Smooth muscle cell (in vitro differentiated cells): ENCODE measurements at regions not wholly inside any gene's neighbourhood (a gene's known extent, or its start where the extent isn't known, plus 50 kb on each side); places are given as distances from the start of the nearest gene placed in this dataset.
A peak's percentile ranks its signal among the peaks of the same experiment; 100 is the strongest.
"Not testable (repeated sequence)": the region's sequence is repeated elsewhere in the genome, so short reads cannot be mapped to it uniquely, and the experiment has no call there.

Experiments used
- DNase-seq: peaks from one replicate; lab custom pipeline; 2025; ENCODE audit not compliant: unreplicated experiment; lab: John Stamatoyannopoulos, UW
- H2AFZ ChIP-seq: fragments of 200-600 bp; sonication (generic); 2 replicates; pipeline ENCODE4 v1.6.0; 2016; ENCODE audit warnings: antibody characterized with exemption, low read depth, mild to moderate bottlenecking
- H3F3A ChIP-seq: fragments of 200-600 bp; sonication (generic); 2 replicates; pipeline ENCODE4 v1.6.0; 2017; ENCODE audit warnings: antibody characterized with exemption, low read depth
- H3K27ac ChIP-seq: fragments of 200-600 bp; sonication (generic); 2 replicates; pipeline ENCODE4 v1.5.1; 2016; ENCODE audit warnings: low read depth, mild to moderate bottlenecking
- H3K27me3 ChIP-seq: fragments of 200-600 bp; sonication (generic); 2 replicates; pipeline ENCODE4 v1.6.1; 2016; ENCODE audit warnings: low read depth, mild to moderate bottlenecking
- H3K36me3 ChIP-seq: fragments of 200-600 bp; sonication (generic); 2 replicates; pipeline ENCODE4 v1.5.1; 2016; ENCODE audit warnings: low read depth
- H3K4me1 ChIP-seq: fragments of 200-600 bp; sonication (generic); 2 replicates; pipeline ENCODE4 v1.5.1; 2016; ENCODE audit warnings: low read depth
- H3K4me2 ChIP-seq: fragments of 200-600 bp; sonication (generic); 2 replicates; pipeline ENCODE4 v1.6.0; 2016; ENCODE audit warnings: mild to moderate bottlenecking
- H3K4me3 ChIP-seq: fragments of 200-600 bp; sonication (generic); 2 replicates; pipeline ENCODE4 v1.5.1; 2016; ENCODE audit warnings: mild to moderate bottlenecking
- H3K79me2 ChIP-seq: fragments of 200-600 bp; sonication (generic); 2 replicates; pipeline ENCODE4 v1.6.0; 2016; ENCODE audit warnings: low read depth, mild to moderate bottlenecking
- H3K9ac ChIP-seq: fragments of 200-600 bp; sonication (generic); 2 replicates; pipeline ENCODE4 v1.6.0; 2016; ENCODE audit warnings: low read depth
- H3K9me3 ChIP-seq: fragments of 200-600 bp; sonication (generic); replicated peaks from 2 replicates; pipeline ENCODE4 v1.5.1; 2016; ENCODE audit warnings: low read depth
- H4K20me1 ChIP-seq: fragments of 200-600 bp; sonication (generic); 2 replicates; pipeline ENCODE4 v1.6.0; 2016; ENCODE audit warnings: low read depth
- WGBS: methylation state at CpG from one replicate; pipeline ENCODE4 v1.1.7; 2016; ENCODE audit warnings: low lambda C conversion rate; 5-methylcytosine and 5-hydroxymethylcytosine counted together
- TF ChIP-seq, protein P1 (sequence below): fragments of 200-600 bp; sonication (generic); IDR thresholded peaks from 2 replicates; pipeline ENCODE4 v1.5.1; 2017; ENCODE audit warnings: borderline replicate concordance, mild to moderate bottlenecking, antibody characterized with exemption; ENCODE audit not compliant: insufficient read depth, poor library complexity, severe bottlenecking

DNA sequence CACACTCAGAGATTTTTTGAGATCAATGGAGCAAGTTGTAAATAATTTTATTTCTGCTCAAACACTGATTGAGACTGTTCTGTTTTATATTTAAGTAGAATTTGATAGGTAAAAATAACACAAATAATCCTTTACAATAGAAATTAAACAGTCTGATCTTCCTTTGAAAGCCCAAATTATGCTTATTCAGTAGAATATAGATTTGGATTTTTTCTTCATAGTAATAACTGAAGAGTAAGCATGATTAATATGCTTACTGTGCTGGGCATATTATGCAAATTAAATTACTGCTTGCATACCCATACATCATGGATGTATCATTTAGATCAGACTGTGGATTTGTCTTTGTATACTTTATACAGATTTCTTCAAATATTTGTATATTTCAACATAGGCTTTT lies 121.4 kb downstream of the LEPR start:
- no peak overlapping the region for H3K9ac ChIP-seq
- H3K4me2 ChIP-seq, result no peak overlapping the region
- no peaks in the 10 kb centered on the region for H4K20me1 ChIP-seq
- no peaks in the 10 kb centered on the region for H3K79me2 ChIP-seq
- no peaks in the 10 kb centered on the region for H3K36me3 ChIP-seq
- H3K4me1 ChIP-seq, result no peaks in the 10 kb centered on the region
- H3K9me3 ChIP-seq, result no peaks in the 10 kb centered on the region
- no peak overlapping the region for H3K27ac ChIP-seq
- H3K4me3 ChIP-seq, result no peak overlapping the region
- TF ChIP-seq, protein P1, sequence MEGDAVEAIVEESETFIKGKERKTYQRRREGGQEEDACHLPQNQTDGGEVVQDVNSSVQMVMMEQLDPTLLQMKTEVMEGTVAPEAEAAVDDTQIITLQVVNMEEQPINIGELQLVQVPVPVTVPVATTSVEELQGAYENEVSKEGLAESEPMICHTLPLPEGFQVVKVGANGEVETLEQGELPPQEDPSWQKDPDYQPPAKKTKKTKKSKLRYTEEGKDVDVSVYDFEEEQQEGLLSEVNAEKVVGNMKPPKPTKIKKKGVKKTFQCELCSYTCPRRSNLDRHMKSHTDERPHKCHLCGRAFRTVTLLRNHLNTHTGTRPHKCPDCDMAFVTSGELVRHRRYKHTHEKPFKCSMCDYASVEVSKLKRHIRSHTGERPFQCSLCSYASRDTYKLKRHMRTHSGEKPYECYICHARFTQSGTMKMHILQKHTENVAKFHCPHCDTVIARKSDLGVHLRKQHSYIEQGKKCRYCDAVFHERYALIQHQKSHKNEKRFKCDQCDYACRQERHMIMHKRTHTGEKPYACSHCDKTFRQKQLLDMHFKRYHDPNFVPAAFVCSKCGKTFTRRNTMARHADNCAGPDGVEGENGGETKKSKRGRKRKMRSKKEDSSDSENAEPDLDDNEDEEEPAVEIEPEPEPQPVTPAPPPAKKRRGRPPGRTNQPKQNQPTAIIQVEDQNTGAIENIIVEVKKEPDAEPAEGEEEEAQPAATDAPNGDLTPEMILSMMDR, result no peak
- no peaks in the 10 kb centered on the region for H3K27me3 ChIP-seq
- DNase-seq, result no peak
- no peaks in the 10 kb centered on the region for H3F3A ChIP-seq
- H2AFZ ChIP-seq, result no peak overlapping the region

DNA sequence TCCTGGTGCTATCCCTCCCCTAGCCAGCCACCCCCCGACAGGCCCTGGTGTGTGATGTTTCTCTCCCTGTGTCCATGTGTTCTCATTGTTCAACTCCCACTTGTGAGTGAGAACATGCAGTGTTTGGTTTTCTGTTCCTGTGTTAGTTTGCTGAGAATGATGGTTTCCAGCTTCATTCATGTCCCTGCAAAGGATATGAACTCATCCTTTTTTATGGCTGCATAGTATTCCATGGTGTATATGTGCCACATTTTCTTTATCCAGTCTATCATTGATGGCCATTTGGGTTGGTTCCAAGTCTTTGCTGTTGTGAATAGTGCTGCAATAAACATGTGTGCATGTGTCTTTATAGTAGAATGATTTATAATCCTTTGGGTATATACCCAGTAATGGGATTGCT lies 122.1 kb downstream of the LEPR start:
- H3F3A ChIP-seq, H3K9me3 ChIP-seq, H2AFZ ChIP-seq, H3K36me3 ChIP-seq, H3K4me3 ChIP-seq, H4K20me1 ChIP-seq, H3K4me2 ChIP-seq, H3K27ac ChIP-seq, H3K27me3 ChIP-seq, H3K9ac ChIP-seq, DNase-seq, H3K79me2 ChIP-seq, H3K4me1 ChIP-seq: not testable (repeated sequence)
- 100% methylated on average over 1 of the region's 1 CpG for WGBS

DNA sequence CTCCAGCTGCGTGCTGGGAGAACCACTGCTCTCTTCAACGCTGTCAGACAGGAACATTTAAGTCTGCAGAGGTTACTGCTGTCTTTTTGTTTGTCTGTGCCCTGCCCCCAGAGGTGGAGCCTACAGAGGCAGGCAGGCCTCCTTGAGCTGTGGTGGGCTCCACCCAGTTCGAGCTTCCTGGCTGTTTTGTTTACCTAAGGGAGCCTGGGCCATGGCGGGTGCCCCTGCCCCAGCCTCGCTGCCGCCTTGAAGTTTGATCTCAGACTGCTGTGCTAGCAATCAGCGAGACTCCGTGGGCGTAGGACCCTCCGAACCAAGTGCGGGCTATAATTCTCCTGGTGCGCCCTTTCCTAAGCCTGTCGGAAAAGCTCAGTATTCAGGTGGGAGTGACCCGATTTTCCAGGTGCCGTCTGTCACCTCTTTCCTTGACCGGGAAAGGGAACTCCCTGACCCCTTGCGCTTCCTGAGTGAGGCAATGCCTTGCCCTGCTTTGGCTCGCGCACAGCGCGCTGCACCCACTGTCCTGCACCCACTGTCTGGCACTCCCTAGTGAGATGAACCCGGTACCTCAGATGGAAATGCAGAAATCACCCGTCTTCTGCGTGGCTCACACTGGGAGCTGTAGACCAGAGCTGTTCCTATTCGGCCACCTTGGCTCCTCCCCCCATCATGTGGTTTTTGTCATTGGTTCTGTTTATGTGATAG lies 130.0 kb downstream of the LEPR start:
- H3K4me3 ChIP-seq, result peak overlapping the region; percentile 28
- H3F3A ChIP-seq, H3K4me1 ChIP-seq, H3K79me2 ChIP-seq, H2AFZ ChIP-seq, H3K27me3 ChIP-seq, DNase-seq, H3K27ac ChIP-seq, H3K9me3 ChIP-seq, H3K36me3 ChIP-seq, H3K9ac ChIP-seq, H4K20me1 ChIP-seq: not testable (repeated sequence)
- H3K4me2 ChIP-seq, result peak overlapping the region; percentile 73
- WGBS, result 31% methylated on average over 25 of the region's 25 CpGs

DNA sequence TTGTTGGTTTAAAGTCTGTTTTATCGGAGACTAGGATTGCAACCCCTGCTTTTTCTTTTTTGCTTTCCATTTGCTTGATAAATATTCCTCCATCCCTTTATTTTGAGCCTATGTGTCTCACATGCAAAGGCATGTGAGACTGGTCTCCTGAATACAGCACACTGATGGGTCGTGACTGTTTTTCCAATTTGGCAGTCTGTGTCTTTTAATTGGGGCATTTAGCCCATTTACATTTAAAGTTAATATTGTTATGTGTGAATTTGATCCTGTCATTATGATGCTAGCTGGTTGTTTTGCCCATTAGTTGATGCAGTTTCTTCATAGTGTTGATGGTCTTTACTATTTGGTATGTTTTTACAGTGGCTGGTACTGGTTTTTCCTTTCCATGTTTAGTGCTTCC lies 132.0 kb downstream of the LEPR start:
- H2AFZ ChIP-seq, H3K4me3 ChIP-seq, H3K27me3 ChIP-seq, H3K9ac ChIP-seq, DNase-seq, H3K79me2 ChIP-seq, H4K20me1 ChIP-seq, H3K36me3 ChIP-seq, H3K27ac ChIP-seq, H3K4me1 ChIP-seq, H3F3A ChIP-seq, H3K9me3 ChIP-seq, H3K4me2 ChIP-seq: not testable (repeated sequence)
- 94% methylated on average over 2 of the region's 2 CpGs for WGBS

DNA sequence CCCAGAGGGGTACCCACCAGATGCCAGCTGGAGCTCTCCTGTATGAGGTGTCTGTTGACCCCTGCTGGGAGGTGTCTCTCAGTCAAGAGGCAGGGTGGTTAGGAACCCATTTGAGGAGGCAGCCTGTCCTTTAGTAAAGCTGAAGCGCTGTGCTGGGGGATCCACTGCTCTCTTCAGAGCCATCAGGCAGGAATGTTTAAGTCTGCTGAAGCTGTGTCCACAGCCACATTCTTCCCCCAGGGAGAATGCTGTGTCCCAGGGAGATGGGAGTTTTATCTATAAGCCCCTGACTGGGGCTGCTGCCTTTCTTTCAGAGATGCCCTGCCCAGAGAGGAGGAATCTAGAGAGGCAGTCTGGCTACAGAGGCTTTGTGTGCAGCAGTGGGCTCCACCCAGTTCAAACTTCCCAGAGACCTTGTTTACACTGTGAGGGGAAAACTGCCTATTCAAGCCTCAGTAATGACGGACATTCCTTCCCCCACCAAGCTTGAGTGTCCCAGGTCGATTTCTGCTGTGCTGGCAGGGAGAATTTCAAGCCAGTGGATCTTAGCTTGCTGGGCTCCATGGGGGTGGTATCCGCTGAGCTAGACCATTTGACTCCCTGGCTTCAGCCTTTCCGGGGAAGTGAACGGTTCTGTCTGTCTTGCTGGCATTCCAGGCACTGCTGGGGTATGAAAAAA lies 133.8 kb downstream of the LEPR start:
- not testable (repeated sequence) for H3K27me3 ChIP-seq, H3K9me3 ChIP-seq, H2AFZ ChIP-seq, H3K9ac ChIP-seq, H4K20me1 ChIP-seq, DNase-seq, H3K79me2 ChIP-seq, H3F3A ChIP-seq, H3K36me3 ChIP-seq, H3K27ac ChIP-seq, H3K4me2 ChIP-seq, H3K4me3 ChIP-seq, H3K4me1 ChIP-seq
- WGBS, result 58% methylated on average over 6 of the region's 6 CpGs
